HG03565 (cell line): ENCODE measurements at regions not wholly inside any gene's neighbourhood (a gene's known extent, or its start where the extent isn't known, plus 50 kb on each side); places are given as distances from the start of the nearest gene placed in this dataset.

Source experiments
- ATAC-seq: cut with Tn5 transposase; IDR thresholded peaks from one replicate; pipeline ENCODE4 v1.9.1; 2021; ENCODE audit warnings: mild to moderate bottlenecking, moderate library complexity; ENCODE audit not compliant: unreplicated experiment

- no peak for ATAC-seq
Observed at GRCh38 chr2:71277536-71278103, 50.7 kb upstream of the PAIP2B start.

GRCh38 chr2:71277147-71277475 is 50.2 kb upstream of the PAIP2B start:
- no peak for ATAC-seq

- peak; percentile 97 for ATAC-seq
Observed at GRCh38 chr2:71276311-71277146, 49.6 kb upstream of the PAIP2B start.
